CD14-positive monocyte (primary cell): ENCODE measurements at regions not wholly inside any gene's neighbourhood (a gene's known extent, or its start where the extent isn't known, plus 50 kb on each side); places are given as distances from the start of the nearest gene placed in this dataset.

Experiments
- DNase-seq, 3 donors: peaks; one replicate each; pipeline ENCODE4 v3.0.0-alpha.2; 2011 to 2022
- H2AFZ ChIP-seq: 2 replicates; pipeline ENCODE4 v1.6.0; 2012; ENCODE audit warnings: mild to moderate bottlenecking, low read depth, low read length, inconsistent platforms; ENCODE audit not compliant: insufficient read depth, poor library complexity, severe bottlenecking
- H3K27ac ChIP-seq, 2 donors: 1 replicate in 1 of 2; 2 replicates in 1 of 2; pipeline ENCODE4 v1.5.1; 2012 to 2013; ENCODE audit warnings: low read length in 2 of 2, control low read depth in 1 of 2, inconsistent platforms in 1 of 2, low read depth in 1 of 2, mild to moderate bottlenecking in 1 of 2
- H3K27me3 ChIP-seq, 2 donors: one replicate each; pipeline versions ENCODE4 v1.6.0 to v1.6.1; 2011 to 2013; ENCODE audit warnings: low read length in 2 of 2; ENCODE audit not compliant: control insufficient read depth in 2 of 2, insufficient read depth in 2 of 2
- H3K36me3 ChIP-seq, 2 donors: replicated peaks in 1 of 2; 1 replicate in 1 of 2; 2 replicates in 1 of 2; pipeline versions ENCODE4 v1.5.1 to v1.6.1; 2012 to 2013; ENCODE audit warnings: low read length in 2 of 2, control low read depth in 1 of 2, inconsistent platforms in 1 of 2, mild to moderate bottlenecking in 1 of 2; ENCODE audit not compliant: insufficient read depth in 2 of 2, control insufficient read depth in 1 of 2
- H3K4me1 ChIP-seq, 2 donors: 1 replicate in 1 of 2; 2 replicates in 1 of 2; pipeline versions ENCODE4 v1.5.1 to v1.6.1; 2012 to 2013; ENCODE audit warnings: low read length in 2 of 2, control low read depth in 1 of 2, inconsistent platforms in 1 of 2, mild to moderate bottlenecking in 1 of 2, moderate library complexity in 1 of 2; ENCODE audit not compliant: insufficient read depth in 2 of 2, control insufficient read depth in 1 of 2
- H3K4me2 ChIP-seq: replicated peaks from 2 replicates; pipeline ENCODE3; 2012; ENCODE audit warnings: low read length, moderate library complexity, mild to moderate bottlenecking; ENCODE audit not compliant: poor library complexity, severe bottlenecking; ENCODE audit errors: extremely low read depth
- H3K4me3 ChIP-seq, 3 experiments: fragments of 200-600 bp in 1 of 3; sonication (generic) in 1 of 3; replicated peaks in 1 of 3; 1 replicate in 2 of 3; 2 replicates in 1 of 3; pipeline ENCODE4 v1.5.1; 2011 to 2013; ENCODE audit warnings: low read length in 3 of 3, mild to moderate bottlenecking in 3 of 3, control low read depth in 2 of 3, low read depth in 2 of 3, inconsistent platforms in 1 of 3, moderate library complexity in 1 of 3
- H3K79me2 ChIP-seq: 2 replicates; pipeline ENCODE4 v1.6.0; 2012; ENCODE audit warnings: mild to moderate bottlenecking, control low read depth, inconsistent platforms, low read length, moderate library complexity; ENCODE audit not compliant: insufficient read depth
- H3K9ac ChIP-seq: 2 replicates; pipeline ENCODE4 v1.6.0; 2017; ENCODE audit warnings: low read length, mild to moderate bottlenecking; ENCODE audit not compliant: insufficient read depth, poor library complexity, severe bottlenecking
- H3K9me3 ChIP-seq, 2 donors: replicated peaks in 1 of 2; 1 replicate in 1 of 2; 2 replicates in 1 of 2; pipeline versions ENCODE4 v1.5.1 to v1.6.1; 2012 to 2013; ENCODE audit warnings: low read length in 2 of 2, control low read depth in 1 of 2; ENCODE audit not compliant: control insufficient read depth in 1 of 2, insufficient read depth in 1 of 2
- H4K20me1 ChIP-seq: 2 replicates; pipeline ENCODE4 v1.6.0; 2012; ENCODE audit warnings: mild to moderate bottlenecking, low read length, control low read depth, moderate library complexity; ENCODE audit not compliant: insufficient read depth
- H3K27ac Mint-ChIP-seq, 7 donors: one replicate each; pipeline ENCODE4 v1.8.0; 2020; ENCODE audit warnings: mild to moderate bottlenecking in 7 of 7, mixed read lengths in 7 of 7, moderate library complexity in 6 of 7, inconsistent platforms in 2 of 7
- H3K27me3 Mint-ChIP-seq, 3 donors: one replicate each; pipeline ENCODE4 v1.8.0; 2021 to 2022; ENCODE audit warnings: low read depth in 3 of 3, mild to moderate bottlenecking in 3 of 3, mixed read lengths in 3 of 3, moderate library complexity in 3 of 3, inconsistent platforms in 1 of 3
- H3K36me3 Mint-ChIP-seq, 2 donors: one replicate each; pipeline ENCODE4 v1.8.0; 2020; ENCODE audit warnings: mixed read lengths in 2 of 2, inconsistent platforms in 1 of 2, mild to moderate bottlenecking in 1 of 2
- H3K4me1 Mint-ChIP-seq: one replicate; pipeline ENCODE4 v1.8.0; 2020; ENCODE audit warnings: mild to moderate bottlenecking, mixed read lengths
- H3K4me3 Mint-ChIP-seq, 2 donors: one replicate each; pipeline ENCODE4 v1.8.0; 2020; ENCODE audit warnings: mild to moderate bottlenecking in 2 of 2, mixed read lengths in 2 of 2, moderate library complexity in 1 of 2
- H3K9me3 Mint-ChIP-seq, 7 donors: one replicate each; pipeline ENCODE4 v1.8.0; 2020 to 2022; ENCODE audit warnings: mixed read lengths in 7 of 7, mild to moderate bottlenecking in 6 of 7, moderate library complexity in 6 of 7, inconsistent platforms in 2 of 7
- CTCF ChIP-seq: fragments of 200-600 bp; IDR thresholded peaks from one replicate; pipeline ENCODE4 v1.8.0; 2022; ENCODE audit warnings: antibody characterized with exemption, mild to moderate bottlenecking
- WGBS: methylation state at CpG from one replicate; pipeline ENCODE4 v1.1.5; 2013; ENCODE audit warnings: missing lambda C conversion rate; ENCODE audit not compliant: insufficient coverage; 5-methylcytosine and 5-hydroxymethylcytosine counted together
- intact Hi-C, 2 donors: fragments of 100-400 bp; cut with micrococcal nuclease; formaldehyde crosslinking; loops; one replicate each; pipeline versions ENCODE4 v1.15.0 to v1.15.1; 2023

GRCh38 chr4:158420782-158421181 is 100.9 kb upstream of the RXFP1 start:
- Mint-ChIP-seq H3K4me1 (no peaks in the 10 kb centered on the region), H3K27me3 (peaks cover 0 to 4% (median 3%) of the 10 kb centered on the region in 3 donors), H3K4me3 (no peak overlapping the region), H3K27ac (no peak overlapping the region), H3K36me3 (no peaks in the 10 kb centered on the region), H3K9me3 (peaks cover 0 to 8% (median 6%) of the 10 kb centered on the region in 7 donors)
- Histone ChIP-seq H3K27me3 (no peaks in the 10 kb centered on the region), H3K4me3 (no peak overlapping the region), H3K9me3 (no peaks in the 10 kb centered on the region), H3K79me2 (no peaks in the 10 kb centered on the region), H4K20me1 (no peaks in the 10 kb centered on the region), H3K4me1 (no peaks in the 10 kb centered on the region), H3K27ac (no peak overlapping the region), H3K4me2 (no peak overlapping the region), H2AFZ (no peak overlapping the region), H3K36me3 (no peaks in the 10 kb centered on the region), H3K9ac (no peak overlapping the region)
- no peak for DNase-seq
- TF ChIP-seq CTCF, result no peak
- intact Hi-C loops, result no loop called here
- WGBS, result no CpG with 5 or more reads among the region's 2 CpGs

- Histone ChIP-seq H3K27ac (no peak overlapping the region), H3K27me3 (no peaks in the 10 kb centered on the region), H3K4me2 (no peak overlapping the region), H3K36me3 (no peaks in the 10 kb centered on the region), H3K4me3 (no peak overlapping the region), H4K20me1 (no peaks in the 10 kb centered on the region), H3K9me3 (no peaks in the 10 kb centered on the region), H3K79me2 (no peaks in the 10 kb centered on the region), H3K4me1 (no peaks in the 10 kb centered on the region), H2AFZ (no peak overlapping the region), H3K9ac (no peak overlapping the region)
- no peak for DNase-seq
- no peak for TF ChIP-seq CTCF
- Mint-ChIP-seq H3K4me1 (no peaks in the 10 kb centered on the region), H3K27ac (no peak overlapping the region), H3K27me3 (peaks cover 0 to 4% (median 0%) of the 10 kb centered on the region in 3 donors), H3K9me3 (peaks cover 0 to 6% (median 4%) of the 10 kb centered on the region in 7 donors), H3K36me3 (no peaks in the 10 kb centered on the region), H3K4me3 (no peak overlapping the region)
- no CpG with 5 or more reads among the region's 1 CpG for WGBS
- intact Hi-C loops, result no loop called here
These were observed 99.1 kb upstream of the RXFP1 start for GRCh38 chr4:158422546-158422945.
